ENCODE measurements at regions not wholly inside any gene's neighbourhood (a gene's known extent, or its start where the extent isn't known, plus 50 kb on each side); places are given as distances from the start of the nearest gene placed in this dataset.
"Not testable (repeated sequence)": the region's sequence is repeated elsewhere in the genome, so short reads cannot be mapped to it uniquely, and the experiment has no call there.

DNA sequence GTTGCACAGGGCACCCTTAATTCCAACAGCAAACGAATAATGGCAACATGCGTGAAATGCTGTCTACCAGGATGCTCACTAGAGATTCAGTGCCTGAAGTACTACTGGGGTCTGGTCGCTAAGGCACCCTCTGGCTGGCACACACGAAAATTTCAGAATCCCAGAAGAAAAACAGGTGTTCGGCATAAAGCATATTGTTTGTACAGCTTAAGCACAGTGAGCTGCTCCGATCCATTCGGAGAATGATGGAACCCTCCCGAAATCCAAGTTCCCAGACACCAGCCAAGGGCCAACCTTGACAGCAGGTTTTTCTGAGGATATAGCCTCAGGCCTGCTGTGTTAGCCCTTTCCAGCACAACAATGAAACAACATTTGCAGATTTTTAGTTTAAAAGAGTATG, 61.4 kb upstream of the ALDH1B1 start:
- Histone ChIP-seq H3K79me1 (ENCODE audit: low read length) (no peaks in the 10 kb centered on the region), H3K36me3 (ENCODE audit: control insufficient read depth, insufficient read depth, low read length) (no peaks in the 10 kb centered on the region), H3K4ac (ENCODE audit: low read depth, low read length) (no peak overlapping the region), H3K27ac (ENCODE audit: low read depth, low read length) (no peak overlapping the region), H2AK5ac (ENCODE audit: low read length) (no peak overlapping the region), H3K4me3 (ENCODE audit: low read length) (no peak overlapping the region), H2BK120ac (ENCODE audit: low read depth, low read length) (no peak overlapping the region), H3K18ac (ENCODE audit: low read length) (no peak overlapping the region), H2BK5ac (ENCODE audit: low read length) (no peak overlapping the region), H3K23ac (ENCODE audit: low read length) (no peak overlapping the region), H4K8ac (ENCODE audit: low read depth, low read length) (no peak overlapping the region), H3K9ac (ENCODE audit: low read length) (no peak overlapping the region), H2BK15ac (replicated peaks; ENCODE audit: low read depth) (no peak overlapping the region), H3K79me2 (ENCODE audit: control insufficient read depth, insufficient read depth, low read length) (no peaks in the 10 kb centered on the region), H3K4me1 (ENCODE audit: control insufficient read depth, low read depth, low read length) (no peaks in the 10 kb centered on the region), H4K5ac (ENCODE audit: low read length) (no peak overlapping the region), H3K27me3 (ENCODE audit: insufficient read depth, low read length, poor library complexity) (no peaks in the 10 kb centered on the region), H3K4me2 (ENCODE audit: low read length) (no peak overlapping the region), H3K56ac (ENCODE audit: low read length) (no peak overlapping the region)
- WGBS (ENCODE audit: extremely low coverage, insufficient coverage, low lambda C conversion rate), result no CpG with 5 or more reads among the region's 8 CpGs
- DNase-seq, result no peak

DNA sequence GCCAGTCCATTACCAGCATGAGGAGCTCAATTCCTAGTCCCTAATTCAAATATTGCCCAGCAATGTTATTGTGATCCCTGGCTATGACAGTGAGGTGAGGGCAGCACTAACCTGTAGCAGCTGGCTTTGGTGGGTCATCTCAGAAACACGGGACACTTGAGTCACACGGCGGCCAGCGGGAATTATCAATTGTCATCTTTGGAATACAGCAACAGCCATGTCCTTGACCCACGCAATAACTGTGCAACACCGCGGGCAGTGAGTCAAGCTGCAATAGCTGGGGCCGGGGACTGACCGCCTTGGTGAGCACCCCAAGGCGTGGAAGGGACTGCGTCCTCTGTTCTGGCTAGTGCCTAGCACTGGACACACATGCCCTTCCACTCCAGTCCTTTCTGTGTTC, 62.5 kb upstream of the ALDH1B1 start:
- WGBS (ENCODE audit: extremely low coverage, insufficient coverage, low lambda C conversion rate), result no CpG with 5 or more reads among the region's 11 CpGs

DNA sequence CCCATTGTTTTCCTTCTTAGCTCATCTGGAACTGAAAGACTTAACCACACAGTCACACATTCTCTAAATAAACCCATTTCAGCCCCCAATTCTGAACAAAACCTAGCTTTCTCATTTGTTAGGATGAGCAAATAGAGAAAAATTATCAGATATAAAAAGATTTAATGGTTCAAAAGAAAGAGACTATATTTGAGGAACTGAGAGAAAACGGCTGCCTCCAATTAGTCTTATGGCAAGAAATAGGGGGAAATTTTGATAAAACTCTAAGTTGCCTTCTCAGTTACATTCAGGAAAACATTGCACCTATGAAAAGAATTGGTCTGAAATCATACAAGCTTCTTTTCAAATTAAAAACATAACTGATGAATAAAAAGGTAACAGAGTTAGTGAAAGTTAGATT, 63.7 kb upstream of the ALDH1B1 start:
- no peak overlapping the region for H3K4me3 ChIP-seq (ENCODE audit: low read length)
- H3K79me1 ChIP-seq (ENCODE audit: low read length), result no peaks in the 10 kb centered on the region
- H3K4me2 ChIP-seq (ENCODE audit: low read length), result no peak overlapping the region
- DNase-seq, result no peak
- no peaks in the 10 kb centered on the region for H3K4me1 ChIP-seq (ENCODE audit: control insufficient read depth, low read depth, low read length)
- H3K9ac ChIP-seq (ENCODE audit: low read length), result no peak overlapping the region
- no peak overlapping the region for H3K56ac ChIP-seq (ENCODE audit: low read length)
- H3K27me3 ChIP-seq (ENCODE audit: insufficient read depth, low read length, poor library complexity), result no peaks in the 10 kb centered on the region
- no peak overlapping the region for H2AK5ac ChIP-seq (ENCODE audit: low read length)
- no peak overlapping the region for H3K18ac ChIP-seq (ENCODE audit: low read length)
- no peak overlapping the region for H4K5ac ChIP-seq (ENCODE audit: low read length)
- H2BK120ac ChIP-seq (ENCODE audit: low read depth, low read length), result no peak overlapping the region
- H3K23ac ChIP-seq (ENCODE audit: low read length), result no peak overlapping the region
- no peak overlapping the region for H4K8ac ChIP-seq (ENCODE audit: low read depth, low read length)
- H2BK5ac ChIP-seq (ENCODE audit: low read length), result no peak overlapping the region
- H3K27ac ChIP-seq (ENCODE audit: low read depth, low read length), result no peak overlapping the region
- H3K4ac ChIP-seq (ENCODE audit: low read depth, low read length), result no peak overlapping the region
- H3K36me3 ChIP-seq (ENCODE audit: control insufficient read depth, insufficient read depth, low read length), result no peaks in the 10 kb centered on the region
- no peaks in the 10 kb centered on the region for H3K79me2 ChIP-seq (ENCODE audit: control insufficient read depth, insufficient read depth, low read length)
- no peak overlapping the region for H2BK15ac ChIP-seq (replicated peaks; ENCODE audit: low read depth)
- WGBS (ENCODE audit: extremely low coverage, insufficient coverage, low lambda C conversion rate), result no CpG with 5 or more reads among the region's 1 CpG

More for the DNA sequence above, 62.5 kb upstream of the ALDH1B1 start:
- H2BK120ac ChIP-seq (ENCODE audit: low read depth, low read length), result no peak overlapping the region
- H3K27me3 ChIP-seq (ENCODE audit: insufficient read depth, low read length, poor library complexity), result no peaks in the 10 kb centered on the region
- no peak overlapping the region for H3K23ac ChIP-seq (ENCODE audit: low read length)
- H4K8ac ChIP-seq (ENCODE audit: low read depth, low read length), result no peak overlapping the region
- no peak overlapping the region for H2AK5ac ChIP-seq (ENCODE audit: low read length)
- H3K4me2 ChIP-seq (ENCODE audit: low read length), result no peak overlapping the region
- H3K18ac ChIP-seq (ENCODE audit: low read length), result no peak overlapping the region
- H3K4ac ChIP-seq (ENCODE audit: low read depth, low read length), result no peak overlapping the region
- H3K79me1 ChIP-seq (ENCODE audit: low read length), result no peaks in the 10 kb centered on the region
- H3K56ac ChIP-seq (ENCODE audit: low read length), result no peak overlapping the region
- H3K4me1 ChIP-seq (ENCODE audit: control insufficient read depth, low read depth, low read length), result no peaks in the 10 kb centered on the region
- no peaks in the 10 kb centered on the region for H3K36me3 ChIP-seq (ENCODE audit: control insufficient read depth, insufficient read depth, low read length)
- H2BK5ac ChIP-seq (ENCODE audit: low read length), result no peak overlapping the region
- no peak overlapping the region for H4K5ac ChIP-seq (ENCODE audit: low read length)
- no peak overlapping the region for H2BK15ac ChIP-seq (replicated peaks; ENCODE audit: low read depth)
- H3K27ac ChIP-seq (ENCODE audit: low read depth, low read length), result no peak overlapping the region
- DNase-seq, result no peak
- H3K9ac ChIP-seq (ENCODE audit: low read length), result no peak overlapping the region
- no peak overlapping the region for H3K4me3 ChIP-seq (ENCODE audit: low read length)
- H3K79me2 ChIP-seq (ENCODE audit: control insufficient read depth, insufficient read depth, low read length), result no peaks in the 10 kb centered on the region

DNA sequence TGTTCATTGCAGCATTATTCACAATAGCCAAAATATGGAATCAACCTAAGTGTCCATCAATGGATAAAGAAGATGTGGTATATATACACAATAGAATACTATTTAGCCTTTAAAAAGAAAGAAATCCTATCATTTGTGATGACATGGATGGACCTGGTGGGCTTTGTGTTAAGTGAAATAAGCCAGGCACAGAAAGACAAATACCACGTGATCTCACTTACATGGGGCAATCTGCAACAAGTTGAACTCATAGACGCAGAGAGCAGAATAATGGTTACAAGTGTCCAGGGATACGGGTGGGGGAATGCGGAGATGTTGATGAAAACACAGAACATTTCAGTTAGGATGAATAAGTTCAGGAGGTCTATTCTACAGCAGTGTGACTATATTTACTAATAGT, 66.4 kb upstream of the ALDH1B1 start:
- Histone ChIP-seq H3K36me3 (ENCODE audit: control insufficient read depth, insufficient read depth, low read length) (no peaks in the 10 kb centered on the region), H3K79me1 (ENCODE audit: low read length) (no peaks in the 10 kb centered on the region), H2AK5ac (ENCODE audit: low read length) (no peak overlapping the region), H3K9ac (ENCODE audit: low read length) (no peak overlapping the region), H4K5ac (ENCODE audit: low read length) (no peak overlapping the region), H3K4me2 (ENCODE audit: low read length) (no peak overlapping the region), H3K27ac (ENCODE audit: low read depth, low read length) (no peak overlapping the region), H3K4ac (ENCODE audit: low read depth, low read length) (no peak overlapping the region), H3K4me1 (ENCODE audit: control insufficient read depth, low read depth, low read length) (no peaks in the 10 kb centered on the region), H3K18ac (ENCODE audit: low read length) (no peak overlapping the region), H3K27me3 (ENCODE audit: insufficient read depth, low read length, poor library complexity) (no peaks in the 10 kb centered on the region), H2BK5ac (ENCODE audit: low read length) (no peak overlapping the region), H3K23ac (ENCODE audit: low read length) (no peak overlapping the region), H3K56ac (ENCODE audit: low read length) (no peak overlapping the region), H2BK120ac (ENCODE audit: low read depth, low read length) (no peak overlapping the region), H2BK15ac (replicated peaks; ENCODE audit: low read depth) (no peak overlapping the region), H3K4me3 (ENCODE audit: low read length) (no peak overlapping the region), H3K79me2 (ENCODE audit: control insufficient read depth, insufficient read depth, low read length) (no peaks in the 10 kb centered on the region), H4K8ac (ENCODE audit: low read depth, low read length) (no peak overlapping the region)
- no CpG with 5 or more reads among the region's 4 CpGs for WGBS (ENCODE audit: extremely low coverage, insufficient coverage, low lambda C conversion rate)
- no peak for DNase-seq

DNA sequence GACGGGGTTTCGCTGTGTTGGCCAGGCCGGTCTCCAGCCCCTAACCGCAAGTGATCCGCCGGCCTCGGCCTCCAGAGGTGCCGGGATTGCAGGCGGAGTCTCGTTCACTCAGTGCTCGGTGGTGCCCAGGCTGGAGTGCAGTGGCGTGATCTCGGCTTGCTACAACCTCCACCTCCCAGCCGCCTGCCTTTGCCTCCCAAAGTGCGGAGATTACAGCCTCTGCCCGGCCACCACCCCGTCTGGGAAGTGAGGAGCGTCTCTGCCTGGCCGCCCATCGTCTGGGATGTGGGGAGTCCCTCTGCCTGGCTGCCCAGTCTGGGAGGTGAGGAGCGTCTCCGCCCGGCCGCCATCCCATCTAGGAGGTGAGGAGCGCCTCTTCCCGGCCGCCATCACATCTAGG, 68.3 kb upstream of the ALDH1B1 start:
- WGBS (ENCODE audit: extremely low coverage, insufficient coverage, low lambda C conversion rate), result no CpG with 5 or more reads among the region's 27 CpGs
- not testable (repeated sequence) for H3K23ac ChIP-seq (ENCODE audit: low read length); H2BK15ac ChIP-seq (replicated peaks; ENCODE audit: low read depth); H2BK120ac ChIP-seq (ENCODE audit: low read depth, low read length); H3K4me1 ChIP-seq (ENCODE audit: control insufficient read depth, low read depth, low read length); H3K79me1 ChIP-seq (ENCODE audit: low read length); H3K79me2 ChIP-seq (ENCODE audit: control insufficient read depth, insufficient read depth, low read length); H2AK5ac ChIP-seq (ENCODE audit: low read length); H3K4me3 ChIP-seq (ENCODE audit: low read length); H2BK5ac ChIP-seq (ENCODE audit: low read length); H4K5ac ChIP-seq (ENCODE audit: low read length); H3K4me2 ChIP-seq (ENCODE audit: low read length); H3K56ac ChIP-seq (ENCODE audit: low read length); H3K27me3 ChIP-seq (ENCODE audit: insufficient read depth, low read length, poor library complexity); H3K9ac ChIP-seq (ENCODE audit: low read length); H3K27ac ChIP-seq (ENCODE audit: low read depth, low read length); DNase-seq; H3K18ac ChIP-seq (ENCODE audit: low read length); H4K8ac ChIP-seq (ENCODE audit: low read depth, low read length); H3K36me3 ChIP-seq (ENCODE audit: control insufficient read depth, insufficient read depth, low read length); H3K4ac ChIP-seq (ENCODE audit: low read depth, low read length)

DNA sequence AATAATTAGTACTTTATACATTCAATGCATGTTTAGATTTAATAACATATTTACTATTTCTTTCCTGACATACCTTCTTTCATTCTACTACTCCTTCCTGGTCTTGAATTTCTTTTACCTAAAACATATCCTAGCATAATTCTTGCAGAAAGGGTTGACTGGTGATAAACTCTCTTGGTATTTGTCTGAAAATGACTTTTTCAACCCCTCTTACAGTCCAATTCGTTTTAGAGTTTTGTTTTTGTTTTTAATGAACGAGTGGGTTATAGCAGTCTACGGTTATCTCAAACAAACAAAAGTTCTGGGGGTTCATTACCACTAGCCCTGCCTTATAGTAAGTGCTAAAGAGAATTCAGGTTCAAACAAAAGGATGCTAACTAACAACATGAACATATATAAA, 69.6 kb upstream of the ALDH1B1 start:
- Histone ChIP-seq H3K4me3 (ENCODE audit: low read length) (no peak overlapping the region), H3K79me1 (ENCODE audit: low read length) (no peaks in the 10 kb centered on the region), H3K56ac (ENCODE audit: low read length) (no peak overlapping the region), H3K27me3 (ENCODE audit: insufficient read depth, low read length, poor library complexity) (no peaks in the 10 kb centered on the region), H3K27ac (ENCODE audit: low read depth, low read length) (no peak overlapping the region), H4K8ac (ENCODE audit: low read depth, low read length) (no peak overlapping the region), H3K9ac (ENCODE audit: low read length) (no peak overlapping the region), H2AK5ac (ENCODE audit: low read length) (no peak overlapping the region), H2BK120ac (ENCODE audit: low read depth, low read length) (no peak overlapping the region), H3K23ac (ENCODE audit: low read length) (no peak overlapping the region), H3K36me3 (ENCODE audit: control insufficient read depth, insufficient read depth, low read length) (no peaks in the 10 kb centered on the region), H3K4ac (ENCODE audit: low read depth, low read length) (no peak overlapping the region), H3K4me2 (ENCODE audit: low read length) (no peak overlapping the region), H3K79me2 (ENCODE audit: control insufficient read depth, insufficient read depth, low read length) (no peaks in the 10 kb centered on the region), H4K5ac (ENCODE audit: low read length) (no peak overlapping the region), H3K4me1 (ENCODE audit: control insufficient read depth, low read depth, low read length) (no peaks in the 10 kb centered on the region), H2BK5ac (ENCODE audit: low read length) (no peak overlapping the region), H2BK15ac (replicated peaks; ENCODE audit: low read depth) (no peak overlapping the region), H3K18ac (ENCODE audit: low read length) (no peak overlapping the region)
- no CpG with 5 or more reads among the region's 3 CpGs for WGBS (ENCODE audit: extremely low coverage, insufficient coverage, low lambda C conversion rate)
- no peak for DNase-seq

Measured in mesendoderm (in vitro differentiated cells).